ENCODE measurements at regions not wholly inside any gene's neighbourhood (a gene's known extent, or its start where the extent isn't known, plus 50 kb on each side); places are given as distances from the start of the nearest gene placed in this dataset.
"Not testable (repeated sequence)": the region's sequence is repeated elsewhere in the genome, so short reads cannot be mapped to it uniquely, and the experiment has no call there.

DNA sequence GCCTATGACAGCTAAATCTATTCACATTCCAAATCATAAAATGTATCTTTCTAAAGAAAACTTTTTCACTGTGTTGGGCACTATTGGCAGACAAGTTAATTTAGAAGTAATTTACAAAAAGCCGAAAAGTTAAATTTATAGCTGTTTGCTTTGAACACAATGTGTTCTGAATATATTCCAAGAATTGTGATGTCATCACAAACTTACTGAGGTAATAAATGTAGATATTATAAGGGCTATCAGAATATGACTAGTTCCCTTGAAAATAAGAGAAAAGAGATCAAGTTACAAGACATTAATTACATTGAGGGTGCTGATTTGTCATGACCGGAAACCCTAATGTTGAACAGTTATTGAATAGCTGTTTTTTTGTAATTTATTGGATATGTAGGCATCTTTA lies 153.9 kb upstream of the SCN7A start:
- Histone ChIP-seq H3K4me1 (peaks cover 0 to 7% (median 0%) of the 10 kb centered on the region in 4 donors), H3K36me3 (no peaks in the 10 kb centered on the region), H3K4me3 (no peak overlapping the region), H3K27me3 (no peaks in the 10 kb centered on the region), H3K27ac (no peak overlapping the region), H3K9me3 (peaks cover 0 to 3% (median 0%) of the 10 kb centered on the region in 4 donors)
- no peak for DNase-seq (ENCODE audit: low spot score in 2 of 2)
- 76 to 91% methylated on average over 2 of the region's 2 CpGs for WGBS, 2 donors
- TF ChIP-seq, protein P1, sequence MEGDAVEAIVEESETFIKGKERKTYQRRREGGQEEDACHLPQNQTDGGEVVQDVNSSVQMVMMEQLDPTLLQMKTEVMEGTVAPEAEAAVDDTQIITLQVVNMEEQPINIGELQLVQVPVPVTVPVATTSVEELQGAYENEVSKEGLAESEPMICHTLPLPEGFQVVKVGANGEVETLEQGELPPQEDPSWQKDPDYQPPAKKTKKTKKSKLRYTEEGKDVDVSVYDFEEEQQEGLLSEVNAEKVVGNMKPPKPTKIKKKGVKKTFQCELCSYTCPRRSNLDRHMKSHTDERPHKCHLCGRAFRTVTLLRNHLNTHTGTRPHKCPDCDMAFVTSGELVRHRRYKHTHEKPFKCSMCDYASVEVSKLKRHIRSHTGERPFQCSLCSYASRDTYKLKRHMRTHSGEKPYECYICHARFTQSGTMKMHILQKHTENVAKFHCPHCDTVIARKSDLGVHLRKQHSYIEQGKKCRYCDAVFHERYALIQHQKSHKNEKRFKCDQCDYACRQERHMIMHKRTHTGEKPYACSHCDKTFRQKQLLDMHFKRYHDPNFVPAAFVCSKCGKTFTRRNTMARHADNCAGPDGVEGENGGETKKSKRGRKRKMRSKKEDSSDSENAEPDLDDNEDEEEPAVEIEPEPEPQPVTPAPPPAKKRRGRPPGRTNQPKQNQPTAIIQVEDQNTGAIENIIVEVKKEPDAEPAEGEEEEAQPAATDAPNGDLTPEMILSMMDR (IDR thresholded peaks at IDR 0.05): no peak
- TF ChIP-seq EP300 (IDR thresholded peaks at IDR 0.05): no peak
- TF ChIP-seq POLR2A (IDR thresholded peaks at IDR 0.05): no peak

GRCh38 chr2:166643980-166644379 lies 149.9 kb upstream of the SCN7A start:
- DNase-seq (ENCODE audit: low spot score in 2 of 2): no peak
- no peak overlapping the region for H3K27ac ChIP-seq
- H3K4me1 ChIP-seq: no peaks in the 10 kb centered on the region
- no peaks in the 10 kb centered on the region for H3K36me3 ChIP-seq
- H3K9me3 ChIP-seq: peaks cover 0 to 3% (median 0%) of the 10 kb centered on the region in 4 donors
- no peak overlapping the region for H3K4me3 ChIP-seq
- 88 to 100% methylated on average over 1 of the region's 1 CpG for whole genome bisulfite sequencing, 2 donors
- H3K27me3 ChIP-seq: no peaks in the 10 kb centered on the region
- TF ChIP-seq, protein P1 (IDR thresholded peaks at IDR 0.05): no peak
- TF ChIP-seq POLR2A (IDR thresholded peaks at IDR 0.05) (no peak), EP300 (IDR thresholded peaks at IDR 0.05) (no peak)

GRCh38 chr2:166641516-166641915 lies 147.5 kb upstream of the SCN7A start:
- H3K9me3 ChIP-seq; H3K27me3 ChIP-seq; H3K4me1 ChIP-seq; DNase-seq (ENCODE audit: low spot score in 2 of 2); H3K36me3 ChIP-seq; H3K27ac ChIP-seq; H3K4me3 ChIP-seq: not testable (repeated sequence)
- 62 to 81% methylated on average over 3 of the region's 3 CpGs for WGBS, 2 donors

DNA sequence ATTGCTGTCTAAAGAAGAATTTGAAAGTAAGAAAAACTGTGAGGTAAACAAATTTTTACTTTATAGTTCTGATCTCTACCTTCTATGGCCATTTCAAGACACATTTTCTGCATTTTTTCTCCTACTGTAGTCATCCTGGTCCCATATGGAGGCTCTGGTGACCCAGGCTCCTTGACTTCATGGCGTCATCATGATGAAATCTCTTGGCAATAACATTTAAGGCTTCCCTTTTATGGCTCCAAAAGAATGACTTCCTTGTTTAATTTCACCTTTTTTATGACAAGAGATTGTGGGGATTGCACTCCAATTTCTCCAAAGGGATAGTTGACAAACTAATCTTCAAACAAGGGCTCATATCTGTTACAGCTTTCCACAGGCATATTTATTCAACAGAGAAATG lies 143.0 kb upstream of the SCN7A start:
- 32 to 58% methylated on average over 1 of the region's 1 CpG for WGBS, 2 donors
- Histone ChIP-seq H3K27me3 (no peaks in the 10 kb centered on the region), H3K27ac (no peak overlapping the region), H3K9me3 (peaks cover 0 to 4% (median 0%) of the 10 kb centered on the region in 4 donors), H3K4me3 (no peak overlapping the region), H3K4me1 (no peaks in the 10 kb centered on the region), H3K36me3 (no peaks in the 10 kb centered on the region)
- no peak for DNase-seq (ENCODE audit: low spot score in 2 of 2)
- TF ChIP-seq POLR2A (IDR thresholded peaks at IDR 0.05): no peak
- TF ChIP-seq, protein P1 (IDR thresholded peaks at IDR 0.05): no peak
- TF ChIP-seq EP300 (IDR thresholded peaks at IDR 0.05): no peak

DNA sequence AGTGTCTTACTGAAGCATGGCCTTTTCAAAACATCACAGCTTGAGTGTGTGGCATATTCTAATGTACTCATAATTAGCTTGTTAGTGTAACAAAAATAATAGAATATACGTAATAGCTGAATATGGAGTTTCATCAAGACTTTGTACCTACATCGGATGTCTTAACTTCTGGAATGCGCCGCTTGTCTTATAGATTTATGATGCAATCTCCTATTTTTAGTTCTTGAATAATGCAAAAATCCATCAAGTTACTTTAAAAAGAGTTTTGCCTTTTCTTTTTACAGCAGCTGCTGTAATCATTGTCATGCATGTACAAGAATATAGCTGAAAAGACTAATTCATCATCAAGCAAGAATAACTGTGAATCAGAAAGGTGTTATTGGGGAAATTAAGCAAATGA lies 140.7 kb upstream of the SCN7A start:
- Histone ChIP-seq H3K4me1 (no peaks in the 10 kb centered on the region), H3K27me3 (no peaks in the 10 kb centered on the region), H3K4me3 (no peak overlapping the region), H3K9me3 (peaks cover 0 to 9% (median 0%) of the 10 kb centered on the region in 4 donors), H3K27ac (no peak overlapping the region), H3K36me3 (no peaks in the 10 kb centered on the region)
- 89 to 91% methylated on average over 4 of the region's 4 CpGs for WGBS, 2 donors
- DNase-seq (ENCODE audit: low spot score in 2 of 2): no peak
- TF ChIP-seq POLR2A (IDR thresholded peaks at IDR 0.05) (no peak), EP300 (IDR thresholded peaks at IDR 0.05) (no peak)
- TF ChIP-seq, protein P1 (IDR thresholded peaks at IDR 0.05): no peak

- Histone ChIP-seq H3K4me3 (no peak overlapping the region), H3K4me1 (no peaks in the 10 kb centered on the region), H3K27me3 (no peaks in the 10 kb centered on the region), H3K36me3 (no peaks in the 10 kb centered on the region), H3K27ac (no peak overlapping the region), H3K9me3 (peaks cover 0 to 9% (median 0%) of the 10 kb centered on the region in 4 donors)
- 9 to 46% methylated on average over 3 of the region's 3 CpGs for WGBS, 2 donors
- DNase-seq (ENCODE audit: low spot score in 2 of 2): no peak
- no peak for TF ChIP-seq EP300 (IDR thresholded peaks at IDR 0.05)
- TF ChIP-seq, protein P1 (IDR thresholded peaks at IDR 0.05): no peak
- no peak for TF ChIP-seq POLR2A (IDR thresholded peaks at IDR 0.05)
These were observed 138.6 kb upstream of the SCN7A start for GRCh38 chr2:166632616-166633015.

Data from tibial nerve (tissue), 4 donors.